SK-N-MC (cell line): ENCODE measurements at regions not wholly inside any gene's neighbourhood (a gene's known extent, or its start where the extent isn't known, plus 50 kb on each side); places are given as distances from the start of the nearest gene placed in this dataset.

Source experiments
- EZH2 ChIP-seq: fragments of 200-600 bp; sonication (generic); IDR thresholded peaks from one replicate; pipeline ENCODE4 v1.6.1; 2017; ENCODE audit warnings: antibody characterized with exemption
- POLR2AphosphoS5 ChIP-seq: IDR thresholded peaks from 2 replicates; pipeline ENCODE4 v1.6.1; 2012; ENCODE audit warnings: mild to moderate bottlenecking, low read depth, low read length, borderline replicate concordance

DNA sequence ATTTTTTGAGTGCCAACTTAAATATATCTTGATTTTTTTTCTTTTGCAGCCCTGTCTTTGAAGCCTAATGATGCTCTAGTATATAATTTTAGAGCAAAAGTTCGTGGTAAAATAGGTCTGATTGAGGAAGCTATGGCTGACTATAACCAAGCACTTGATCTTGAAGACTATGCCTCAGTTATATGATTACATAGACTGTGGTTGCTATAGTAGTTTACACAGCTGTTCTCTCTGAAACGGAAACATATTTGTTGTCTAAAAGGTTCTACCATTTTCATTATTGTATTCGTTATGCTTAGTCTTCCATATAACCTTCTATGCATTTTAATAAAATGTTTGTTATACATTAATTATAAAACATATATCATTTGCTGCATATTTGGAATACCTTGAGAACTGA, 246.7 kb downstream of the TTC6 start:
- TF ChIP-seq POLR2AphosphoS5 (no peak), EZH2 (no peak)
